ENCODE measurements at regions not wholly inside any gene's neighbourhood (a gene's known extent, or its start where the extent isn't known, plus 50 kb on each side); places are given as distances from the start of the nearest gene placed in this dataset.
"Not testable (repeated sequence)": the region's sequence is repeated elsewhere in the genome, so short reads cannot be mapped to it uniquely, and the experiment has no call there.

DNA sequence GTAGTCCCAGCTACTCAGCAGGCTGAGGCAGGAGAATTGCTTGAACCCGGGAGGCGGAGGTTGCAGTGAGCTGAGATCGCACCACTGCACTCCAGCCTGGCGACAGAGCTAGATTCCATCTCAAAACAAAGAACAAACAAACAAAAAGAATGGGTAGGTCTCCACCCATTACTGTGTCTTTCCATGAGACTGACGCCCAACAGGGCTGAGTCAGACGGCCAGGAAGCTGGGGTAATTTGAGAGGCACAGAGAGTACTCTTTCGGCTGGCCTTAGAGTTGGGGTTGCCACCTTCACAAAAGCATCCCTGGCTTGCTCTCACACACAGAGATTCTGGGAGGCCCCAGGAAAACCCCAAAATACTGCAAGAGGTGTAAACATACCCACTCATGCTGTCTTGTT is 72.0 kb upstream of the DHRSX start:
- DNase-seq (ENCODE audit: low read depth in 2 of 2) = no peak

DNA sequence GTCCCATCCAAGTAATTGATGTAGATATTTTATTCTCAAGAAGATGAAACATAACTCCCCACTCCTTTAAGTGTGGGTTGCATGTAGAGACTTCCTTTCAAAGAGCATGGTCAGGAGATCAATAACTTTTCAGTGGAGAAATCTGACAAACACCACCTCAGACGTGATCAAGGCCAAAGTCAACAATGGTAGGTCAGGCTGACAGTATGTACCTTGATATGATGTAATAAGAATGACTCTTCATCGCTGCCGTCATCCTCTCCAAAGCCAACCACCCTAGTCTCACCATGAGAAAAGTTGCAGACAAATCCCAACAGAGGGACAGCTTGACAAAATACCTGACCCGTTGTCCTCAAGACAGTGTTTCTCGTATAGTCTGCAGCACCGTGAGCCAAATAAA is 67.3 kb upstream of the DHRSX start:
- DNase-seq (ENCODE audit: low read depth in 2 of 2) = no peak

DNA sequence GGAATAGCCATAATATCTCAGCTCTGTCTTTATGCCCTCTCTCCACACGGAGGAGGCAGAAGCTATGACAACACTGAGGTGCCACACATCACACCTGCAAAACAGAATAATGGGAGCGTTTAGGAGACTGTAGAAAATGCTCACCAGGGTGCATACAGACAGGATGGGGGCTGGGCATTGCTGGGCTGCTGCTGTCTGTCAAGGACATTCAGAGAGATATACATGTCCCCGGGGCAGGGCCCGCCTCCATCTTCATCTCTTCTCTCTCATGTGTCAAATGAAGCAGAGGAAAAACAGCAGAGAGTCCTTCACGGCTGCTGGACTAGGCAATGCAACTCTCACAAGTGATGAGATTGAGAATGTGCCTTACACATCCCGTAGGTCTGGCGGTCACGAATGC is 65.3 kb upstream of the DHRSX start:
- DNase-seq (ENCODE audit: low read depth in 2 of 2) = no peak

DNA sequence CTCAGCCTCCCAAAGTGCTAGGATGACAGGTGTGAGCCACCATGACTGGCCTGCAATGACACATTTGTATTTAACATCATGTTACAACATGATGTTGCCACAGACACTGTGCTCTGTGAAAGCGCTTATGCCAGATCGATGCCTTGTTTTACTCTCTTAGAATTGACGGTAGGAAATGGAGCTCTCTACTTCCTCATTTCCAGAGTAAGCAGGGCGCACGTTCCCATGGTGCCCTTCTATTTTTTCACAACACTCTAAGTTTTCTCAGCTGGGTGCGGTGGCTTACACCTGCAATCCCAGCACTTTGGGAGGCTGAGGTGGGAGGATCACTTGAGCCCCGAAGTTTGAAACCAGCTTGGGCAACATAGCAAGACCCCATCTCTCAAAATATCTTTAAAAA is 60.7 kb upstream of the DHRSX start:
- no peak for DNase-seq (ENCODE audit: low read depth in 2 of 2)

DNA sequence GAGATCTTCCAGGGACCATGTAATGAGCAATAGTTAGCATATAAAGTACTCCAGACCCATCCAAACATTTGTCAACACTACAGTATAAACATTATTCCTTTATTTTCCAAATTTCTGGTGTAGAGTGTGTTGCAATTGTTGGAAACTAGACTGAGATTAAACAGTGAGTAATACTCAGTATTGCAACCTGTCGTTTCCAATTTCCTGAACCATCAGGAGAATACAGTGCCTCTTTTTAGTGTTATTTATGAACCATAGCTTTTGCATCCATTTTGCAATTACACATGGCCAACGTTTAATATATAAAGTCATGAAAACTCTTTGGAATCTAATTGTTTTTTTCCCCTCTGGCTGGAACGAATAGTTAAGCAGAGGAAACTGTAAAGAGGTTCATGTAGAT is 58.3 kb upstream of the DHRSX start:
- no peak for DNase-seq (ENCODE audit: low read depth in 2 of 2)

DNA sequence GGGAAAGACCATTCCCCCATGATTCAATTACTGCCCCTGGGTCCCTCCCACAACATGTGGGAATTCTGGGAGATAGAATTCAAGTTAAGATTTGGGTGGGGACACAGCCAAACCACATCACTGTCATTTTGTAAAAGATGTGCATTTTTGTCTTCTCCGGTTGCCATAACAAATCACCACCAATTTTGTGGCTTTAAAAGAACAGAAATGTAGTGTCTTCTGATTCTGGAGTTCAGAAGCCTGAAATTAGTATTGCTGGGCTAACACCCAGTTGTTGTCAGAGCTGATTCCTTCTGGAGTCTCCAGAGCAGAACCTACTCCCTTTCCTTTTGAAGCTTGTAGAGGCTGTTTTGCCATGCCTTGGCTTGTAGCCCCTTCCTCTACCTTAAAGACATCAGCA is 54.1 kb upstream of the DHRSX start:
- no peak for DNase-seq (ENCODE audit: low read depth in 2 of 2)

DNA sequence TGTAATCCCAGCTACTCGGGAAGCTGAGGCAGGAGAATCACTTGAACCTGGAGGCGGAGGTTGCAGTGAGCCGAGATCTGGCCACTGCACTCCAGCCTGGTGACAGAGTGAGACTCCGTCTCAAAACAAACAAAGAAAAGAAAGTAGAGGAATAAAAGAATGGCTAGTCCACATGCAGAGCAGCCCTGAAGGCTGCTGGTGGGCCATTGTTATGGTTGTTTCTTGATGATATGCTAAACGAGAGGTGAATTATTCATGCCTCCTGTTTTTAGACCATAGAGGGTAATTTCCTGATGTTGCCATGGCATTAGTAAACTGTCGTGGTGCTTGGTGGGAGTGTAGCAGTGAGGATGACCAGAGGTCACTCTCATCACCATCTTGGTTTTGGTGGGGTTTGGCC is 53.3 kb upstream of the DHRSX start:
- not testable (repeated sequence) for DNase-seq (ENCODE audit: low read depth in 2 of 2)

DNA sequence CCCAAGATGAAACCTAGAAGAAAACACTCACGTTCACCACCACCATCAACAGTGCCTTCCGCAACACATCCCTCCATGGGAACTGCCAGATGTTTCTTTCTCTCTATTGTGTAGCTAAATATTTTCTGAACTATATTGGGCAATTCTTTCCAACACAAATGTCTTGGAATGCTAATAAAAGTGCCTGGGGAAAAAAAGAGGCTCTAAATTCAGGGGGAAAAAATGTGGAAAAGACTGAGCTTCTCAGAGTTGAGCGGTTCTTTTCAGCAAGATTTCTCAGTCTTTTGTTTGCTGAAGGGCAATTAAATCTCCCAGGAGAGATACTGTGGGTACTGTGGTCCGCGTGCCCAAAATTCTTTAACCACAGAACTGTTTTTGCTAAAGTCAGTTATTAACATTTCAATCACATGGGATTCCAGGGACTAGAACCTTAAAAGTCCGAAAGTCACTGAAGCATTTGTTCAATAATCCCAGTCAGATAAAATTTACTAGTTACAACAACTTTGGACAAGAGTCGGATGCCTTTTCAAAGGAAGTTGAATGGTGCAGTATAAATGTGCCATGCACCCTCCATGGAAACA is 51.9 kb upstream of the DHRSX start:
- DNase-seq (ENCODE audit: low read depth in 2 of 2) = no peak

DNA sequence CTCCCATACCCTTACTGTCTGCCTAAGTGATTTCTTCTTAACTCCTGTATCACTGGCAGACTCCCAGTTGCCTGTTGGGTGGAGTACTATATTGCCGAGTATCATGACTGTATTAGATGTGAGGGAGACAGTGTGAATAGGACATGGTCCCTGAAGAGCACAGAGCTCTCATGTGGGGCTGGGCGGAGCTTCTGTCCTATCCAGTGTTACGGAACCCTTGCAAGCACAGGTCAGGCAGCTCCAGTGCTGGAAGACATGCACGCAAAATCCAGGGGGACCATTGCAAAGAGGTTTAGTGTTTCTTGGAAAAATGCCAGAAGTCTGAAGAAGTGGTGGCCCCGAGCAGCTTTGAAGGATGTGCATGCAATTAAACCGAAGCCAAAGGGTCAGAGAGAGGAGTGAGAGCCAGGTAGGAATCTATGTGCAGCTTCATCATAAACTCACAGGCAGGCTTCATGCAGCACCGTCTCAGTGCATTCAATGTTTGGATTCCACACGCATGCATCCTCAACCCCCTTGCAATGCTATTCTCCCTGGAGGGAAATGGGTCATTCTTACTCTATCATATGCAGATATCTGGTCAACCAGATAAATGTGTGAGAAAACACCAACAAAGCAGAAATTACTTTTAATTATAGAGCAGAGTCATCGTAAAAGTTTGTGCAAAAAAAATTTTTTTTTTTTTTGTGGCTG is 49.7 kb upstream of the DHRSX start:
- DNase-seq (ENCODE audit: low read depth in 2 of 2) = no peak

All from stimulated activated CD8-positive, alpha-beta memory T cell treated with anti-CD3 and anti-CD28 coated beads, Interleukin-2, amount 100 ng/mL, for 48 hours (primary cell).